ENCODE measurements at regions not wholly inside any gene's neighbourhood (a gene's known extent, or its start where the extent isn't known, plus 50 kb on each side); places are given as distances from the start of the nearest gene placed in this dataset.

GRCh38 chr4:123230061-123230460, 166.5 kb upstream of the SPRY1 start:
- in situ Hi-C loops (cut with MboI; ENCODE audit: low sequenced_read_pairs) (no loop called here), intact Hi-C loops (cut with micrococcal nuclease) (no loop called here), dilution Hi-C loops (cut with HindIII; ENCODE audit: low sequenced_read_pairs, unreplicated experiment) (no loop called here)
- H3K79me1 ChIP-seq (ENCODE audit: low read depth in 1 of 2, low read length in 2 of 2) = 0 out of 4 replicates have a peak, but pooled peaks cover 0 to 4% of the 10 kb centered on the region in 2 experiments
- POLR2A ChIA-PET (ENCODE audit: unreplicated experiment) = no interaction called here
- H3K9me1 ChIP-seq (ENCODE audit: insufficient read depth, low read length) = no peaks in the 10 kb centered on the region
- no peaks in the 10 kb centered on the region for H4K20me1 ChIP-seq (ENCODE audit: insufficient read depth, low read length)
- H4K91ac ChIP-seq (ENCODE audit: insufficient read depth, low read depth, low read length) = no peak overlapping the region
- no peak overlapping the region for H3K27ac ChIP-seq (ENCODE audit: insufficient read depth, low read length)
- H3K4ac ChIP-seq (ENCODE audit: low read depth, low read length) = no peak overlapping the region
- no peak overlapping the region for H4K8ac ChIP-seq (ENCODE audit: low read depth in 2 of 2, low read length in 2 of 2)
- H2BK120ac ChIP-seq (ENCODE audit: low read depth, low read length) = no peak overlapping the region
- H3K23ac ChIP-seq (ENCODE audit: low read depth, low read length) = no peak overlapping the region
- H3K56ac ChIP-seq (ENCODE audit: extremely low read depth, insufficient read depth, low read length) = no peak overlapping the region
- no peak overlapping the region for H2AFZ ChIP-seq (replicated peaks; ENCODE audit: low read length, poor library complexity)
- no CpG with 5 or more reads among the region's 2 CpGs for WGBS, 2 experiments (ENCODE audit: extremely low coverage in 2 of 2, insufficient read length in 1 of 2)
- H3K27me3 ChIP-seq (ENCODE audit: control insufficient read depth, insufficient read depth, low read length) = no peaks in the 10 kb centered on the region
- ATAC-seq (ENCODE audit: low read depth) = no peak
- no peaks in the 10 kb centered on the region for H3K36me3 ChIP-seq (ENCODE audit: control insufficient read depth, insufficient read depth, low read length)
- H2AK5ac ChIP-seq (ENCODE audit: low read depth, low read length) = no peak overlapping the region
- H3K4me3 ChIP-seq (ENCODE audit: insufficient read depth, low read depth, low read length) = no peak overlapping the region
- H3K18ac ChIP-seq (ENCODE audit: low read depth, low read length) = no peak overlapping the region; the same call in 1 of the 2 replicates
- H3K9ac ChIP-seq (ENCODE audit: low read depth, low read length) = no peak overlapping the region
- CTCF ChIA-PET = no interaction called here
- TF ChIP-seq USF2 (IDR thresholded peaks at IDR 0.05; ENCODE audit: low read depth, low read length) (no peak), CEBPB (IDR thresholded peaks at IDR 0.05; ENCODE audit: low read depth, low read length) (no peak), POLR2A (IDR thresholded peaks at IDR 0.05; ENCODE audit: low read depth, low read length) (no peak), RCOR1 (IDR thresholded peaks at IDR 0.05; ENCODE audit: insufficient replicate concordance, low read length) (no peak), FOS (IDR thresholded peaks at IDR 0.05; ENCODE audit: low read depth, low read length) (no peak), CHD1 (IDR thresholded peaks at IDR 0.05; ENCODE audit: low read depth, low read length) (no peak)
- peak overlapping the region; percentile 18; the same call in 1 of the 2 replicates for H4K5ac ChIP-seq (ENCODE audit: low read depth, low read length)
- peaks cover 12% of the 10 kb centered on the region for H3K4me1 ChIP-seq (ENCODE audit: control insufficient read depth, insufficient read depth, low read length)
- H3K4me2 ChIP-seq (ENCODE audit: low read depth, low read length) = no peak overlapping the region
- no peak overlapping the region for H2BK5ac ChIP-seq (ENCODE audit: low read depth, low read length, poor library complexity, severe bottlenecking)
- no peak overlapping the region for H3K14ac ChIP-seq (replicated peaks; ENCODE audit: low read depth, low read length)
- H2AK9ac ChIP-seq (replicated peaks; ENCODE audit: low read depth, low read length, poor library complexity) = no peak overlapping the region
- no TSS peak for BruUV-seq (replicated peaks)
- peak; percentile 20 for DNase-seq
- no peak overlapping the region for H2BK15ac ChIP-seq (ENCODE audit: low read depth, low read length)
- no peak overlapping the region for H2BK20ac ChIP-seq (ENCODE audit: low read depth, low read length)
- no peaks in the 10 kb centered on the region for H3K9me3 ChIP-seq (ENCODE audit: control insufficient read depth, insufficient read depth, low read length)
